SK-N-MC (cell line): ENCODE measurements at regions not wholly inside any gene's neighbourhood (a gene's known extent, or its start where the extent isn't known, plus 50 kb on each side); places are given as distances from the start of the nearest gene placed in this dataset.
"Not testable (repeated sequence)": the region's sequence is repeated elsewhere in the genome, so short reads cannot be mapped to it uniquely, and the experiment has no call there.

Experiments used
- EZH2 ChIP-seq: fragments of 200-600 bp; sonication (generic); IDR thresholded peaks from one replicate; pipeline ENCODE4 v1.6.1; 2017; ENCODE audit warnings: antibody characterized with exemption
- POLR2AphosphoS5 ChIP-seq: IDR thresholded peaks from 2 replicates; pipeline ENCODE4 v1.6.1; 2012; ENCODE audit warnings: mild to moderate bottlenecking, low read depth, low read length, borderline replicate concordance

- TF ChIP-seq EZH2, POLR2AphosphoS5: not testable (repeated sequence)
These were observed 345.2 kb upstream of the POU5F2 start for GRCh38 chr5:94086635-94087034.
